Cardiac muscle cell (in vitro differentiated cells and primary cell): ENCODE measurements at regions not wholly inside any gene's neighbourhood (a gene's known extent, or its start where the extent isn't known, plus 50 kb on each side); places are given as distances from the start of the nearest gene placed in this dataset.
A peak's percentile ranks its signal among the peaks of the same experiment; 100 is the strongest.

Experiments used
- DNase-seq, 2 donors: peaks; one replicate each; pipeline versions ENCODE4 v3.0.0 to v3.0.0-alpha.2; 2010 to 2017; ENCODE audit warnings: low read depth in 1 of 2, low spot score in 1 of 2
- H3K27ac ChIP-seq: fragments of 200-600 bp; sonication (generic); 2 replicates; pipeline ENCODE4 v1.5.1; 2016
- H3K27me3 ChIP-seq: fragments of 200-600 bp; sonication (generic); 2 replicates; pipeline ENCODE4 v1.6.0; 2016; ENCODE audit warnings: control low read depth
- H3K36me3 ChIP-seq: fragments of 200-600 bp; sonication (generic); 2 replicates; pipeline ENCODE4 v1.5.1; 2016; ENCODE audit warnings: control low read depth
- H3K4me1 ChIP-seq: fragments of 200-600 bp; sonication (generic); 2 replicates; pipeline ENCODE4 v1.8.1; 2017; ENCODE audit warnings: low read depth, mild to moderate bottlenecking, mixed run types
- H3K4me3 ChIP-seq: fragments of 200-600 bp; sonication (generic); 2 replicates; pipeline ENCODE4 v1.5.1; 2016; ENCODE audit warnings: mild to moderate bottlenecking
- H3K9me3 ChIP-seq: fragments of 200-600 bp; sonication (generic); 2 replicates; pipeline ENCODE4 v1.5.1; 2017; ENCODE audit warnings: low read depth, mild to moderate bottlenecking, control low read depth
- TF ChIP-seq, protein P1 (sequence below): IDR thresholded peaks from 2 replicates; pipeline ENCODE4 v1.5.1; 2012; ENCODE audit warnings: low read depth, mild to moderate bottlenecking, low read length

GRCh38 chr10:65335311-65335710 is 1590.5 kb upstream of the LRRTM3 start:
- H3K4me1 ChIP-seq, result no peaks in the 10 kb centered on the region

DNA sequence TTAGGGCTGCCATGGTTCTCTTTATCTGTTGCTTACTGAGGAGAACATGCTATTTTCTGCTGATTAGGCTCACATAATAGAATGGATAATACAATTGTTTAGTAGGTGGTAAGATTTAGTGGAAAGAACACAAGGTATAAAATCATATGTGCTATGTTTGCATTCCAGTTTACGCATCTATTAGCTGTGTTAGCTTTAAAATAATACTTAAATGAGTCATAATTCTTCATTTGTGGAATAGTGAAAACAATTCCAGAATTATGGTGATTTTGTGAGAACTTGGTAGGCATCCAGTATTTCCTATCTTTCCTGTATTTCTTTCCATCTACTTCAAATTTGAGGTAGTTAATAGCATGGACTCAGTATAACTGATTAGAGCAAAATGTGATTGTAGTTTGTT is 1585.5 kb upstream of the LRRTM3 start:
- Histone ChIP-seq H3K27ac (no peak overlapping the region), H3K4me1 (no peaks in the 10 kb centered on the region), H3K4me3 (no peak overlapping the region), H3K9me3 (no peaks in the 10 kb centered on the region), H3K27me3 (no peaks in the 10 kb centered on the region), H3K36me3 (no peaks in the 10 kb centered on the region)
- TF ChIP-seq, protein P1, sequence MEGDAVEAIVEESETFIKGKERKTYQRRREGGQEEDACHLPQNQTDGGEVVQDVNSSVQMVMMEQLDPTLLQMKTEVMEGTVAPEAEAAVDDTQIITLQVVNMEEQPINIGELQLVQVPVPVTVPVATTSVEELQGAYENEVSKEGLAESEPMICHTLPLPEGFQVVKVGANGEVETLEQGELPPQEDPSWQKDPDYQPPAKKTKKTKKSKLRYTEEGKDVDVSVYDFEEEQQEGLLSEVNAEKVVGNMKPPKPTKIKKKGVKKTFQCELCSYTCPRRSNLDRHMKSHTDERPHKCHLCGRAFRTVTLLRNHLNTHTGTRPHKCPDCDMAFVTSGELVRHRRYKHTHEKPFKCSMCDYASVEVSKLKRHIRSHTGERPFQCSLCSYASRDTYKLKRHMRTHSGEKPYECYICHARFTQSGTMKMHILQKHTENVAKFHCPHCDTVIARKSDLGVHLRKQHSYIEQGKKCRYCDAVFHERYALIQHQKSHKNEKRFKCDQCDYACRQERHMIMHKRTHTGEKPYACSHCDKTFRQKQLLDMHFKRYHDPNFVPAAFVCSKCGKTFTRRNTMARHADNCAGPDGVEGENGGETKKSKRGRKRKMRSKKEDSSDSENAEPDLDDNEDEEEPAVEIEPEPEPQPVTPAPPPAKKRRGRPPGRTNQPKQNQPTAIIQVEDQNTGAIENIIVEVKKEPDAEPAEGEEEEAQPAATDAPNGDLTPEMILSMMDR, result no peak
- no peak for DNase-seq

More at GRCh38 chr10:65335311-65335710, 1590.5 kb upstream of the LRRTM3 start:
- no peaks in the 10 kb centered on the region for H3K36me3 ChIP-seq
- H3K27me3 ChIP-seq, result no peaks in the 10 kb centered on the region
- no peak overlapping the region for H3K4me3 ChIP-seq
- TF ChIP-seq, protein P1, result no peak
- DNase-seq, result no peak
- no peak overlapping the region for H3K27ac ChIP-seq
- H3K9me3 ChIP-seq, result no peaks in the 10 kb centered on the region

DNA sequence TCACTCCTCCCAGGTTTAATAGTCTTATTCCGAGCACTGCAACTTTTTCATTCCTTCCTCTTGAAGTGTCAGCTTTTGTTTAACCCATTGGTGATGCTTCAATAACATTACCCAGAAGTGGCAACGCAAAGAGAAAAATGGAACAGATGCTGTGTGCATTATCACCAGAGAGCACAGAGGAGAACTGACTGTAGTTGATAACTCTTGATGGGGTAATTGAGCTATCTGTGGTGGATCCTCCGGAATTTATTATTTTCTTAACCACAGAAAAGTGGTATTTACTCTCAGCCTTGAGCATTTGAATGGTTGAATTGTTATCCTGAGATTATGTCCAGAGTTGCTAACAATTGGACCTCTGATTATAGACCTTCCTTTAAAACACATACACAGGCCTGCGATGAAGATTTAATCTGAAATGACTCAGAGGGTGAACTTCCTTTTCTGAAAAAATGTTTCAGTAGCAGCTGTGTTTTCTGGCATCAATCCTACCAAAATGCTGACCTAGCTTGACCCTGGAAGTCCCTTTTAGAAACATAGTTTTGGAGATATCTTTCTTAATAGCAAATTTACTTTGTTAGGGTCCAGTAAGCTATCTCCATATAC is 1584.4 kb upstream of the LRRTM3 start:
- no peaks in the 10 kb centered on the region for H3K4me1 ChIP-seq
- H3K27me3 ChIP-seq, result no peaks in the 10 kb centered on the region
- DNase-seq, result peak in 1 of 2 donors; percentile 86
- H3K9me3 ChIP-seq, result no peaks in the 10 kb centered on the region
- TF ChIP-seq, protein P1, result no peak
- H3K36me3 ChIP-seq, result no peaks in the 10 kb centered on the region
- H3K27ac ChIP-seq, result no peak overlapping the region
- H3K4me3 ChIP-seq, result no peak overlapping the region

DNA sequence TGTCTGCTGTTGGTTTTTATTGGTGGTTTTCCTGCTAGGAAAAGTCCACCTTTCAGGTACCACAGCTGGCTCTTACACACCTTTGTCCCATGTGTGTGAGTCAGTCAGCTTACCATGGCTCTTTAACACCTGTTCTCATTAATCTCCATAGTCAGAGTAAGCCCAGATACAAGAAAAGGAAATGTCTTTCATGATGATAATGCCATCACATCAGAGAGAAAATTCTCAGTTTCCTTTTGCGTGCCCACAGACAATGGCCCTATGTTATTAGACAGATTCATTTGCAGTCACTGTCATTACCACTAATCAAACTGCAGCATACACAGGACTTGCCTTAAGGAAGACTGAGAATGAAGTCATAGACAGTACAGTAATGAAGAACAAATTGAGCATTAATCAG is 1583.6 kb upstream of the LRRTM3 start:
- Histone ChIP-seq H3K4me1 (no peaks in the 10 kb centered on the region), H3K27me3 (no peaks in the 10 kb centered on the region), H3K36me3 (no peaks in the 10 kb centered on the region), H3K9me3 (no peaks in the 10 kb centered on the region), H3K27ac (no peak overlapping the region), H3K4me3 (no peak overlapping the region)
- TF ChIP-seq, protein P1, result no peak
- DNase-seq, result no peak

DNA sequence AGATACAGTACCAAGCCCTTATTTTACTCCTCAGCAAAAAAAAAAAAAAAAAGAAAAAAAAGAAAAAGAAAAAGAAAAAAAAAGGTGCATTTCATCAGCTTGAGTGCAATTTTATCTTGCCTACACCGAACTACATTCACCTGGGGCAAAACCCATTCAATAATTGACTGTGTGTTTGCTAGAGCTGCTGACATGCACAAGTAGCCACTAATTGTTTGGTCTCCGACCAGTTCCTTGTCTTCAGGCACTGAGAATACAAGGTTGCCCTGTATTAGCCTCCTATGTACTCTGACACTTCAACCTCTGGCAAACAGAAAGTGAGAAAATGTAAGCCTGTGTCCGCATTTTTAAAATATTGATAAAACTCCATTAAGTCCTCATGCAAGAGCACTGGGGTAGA is 1579.4 kb upstream of the LRRTM3 start:
- no peaks in the 10 kb centered on the region for H3K27me3 ChIP-seq
- H3K9me3 ChIP-seq, result no peaks in the 10 kb centered on the region
- H3K27ac ChIP-seq, result no peak overlapping the region
- H3K4me3 ChIP-seq, result no peak overlapping the region
- TF ChIP-seq, protein P1, result no peak
- H3K4me1 ChIP-seq, result no peaks in the 10 kb centered on the region
- no peaks in the 10 kb centered on the region for H3K36me3 ChIP-seq
- peak in 1 of 2 donors; percentile 50 for DNase-seq
